Type B pancreatic cell (in vitro differentiated cells): ENCODE measurements at regions not wholly inside any gene's neighbourhood (a gene's known extent, or its start where the extent isn't known, plus 50 kb on each side); places are given as distances from the start of the nearest gene placed in this dataset.
A peak's percentile ranks its signal among the peaks of the same experiment; 100 is the strongest.

Source experiments
- DNase-seq: peaks from one replicate; pipeline ENCODE4 v3.0.0; 2021; ENCODE audit warnings: mixed read lengths; ENCODE audit not compliant: unreplicated experiment; ENCODE audit errors: extremely low spot score
- H3K27ac Mint-ChIP-seq: 2 replicates; pipeline ENCODE4 v1.8.0; 2021; ENCODE audit warnings: mild to moderate bottlenecking, mixed read lengths
- H3K27me3 Mint-ChIP-seq: 2 replicates; pipeline ENCODE4 v1.8.0; 2021; ENCODE audit warnings: mixed read lengths
- H3K36me3 Mint-ChIP-seq: 2 replicates; pipeline ENCODE4 v1.8.0; 2021; ENCODE audit warnings: mixed read lengths
- H3K4me1 Mint-ChIP-seq: one replicate; pipeline ENCODE4 v1.8.0; 2021; ENCODE audit warnings: mixed read lengths; ENCODE audit not compliant: unreplicated experiment
- H3K4me3 Mint-ChIP-seq: 2 replicates; pipeline ENCODE4 v1.8.0; 2021; ENCODE audit warnings: mild to moderate bottlenecking, mixed read lengths
- H3K9me3 Mint-ChIP-seq: 2 replicates; pipeline ENCODE4 v1.8.0; 2021; ENCODE audit warnings: mixed read lengths
- CTCF ChIP-seq: fragments of 200-600 bp; sonication (generic); conservative IDR thresholded peaks from 2 replicates; pipeline ENCODE4 v1.5.0; 2021; ENCODE audit warnings: antibody characterized with exemption, mild to moderate bottlenecking

- no peak for DNase-seq
- H3K27me3 Mint-ChIP-seq, result no peaks in the 10 kb centered on the region
- no peak for TF ChIP-seq CTCF
- H3K4me3 Mint-ChIP-seq, result peak overlapping the region; percentile 4
- H3K27ac Mint-ChIP-seq, result peak overlapping the region; percentile 79
- H3K4me1 Mint-ChIP-seq, result peaks cover 27% of the 10 kb centered on the region
- H3K36me3 Mint-ChIP-seq, result peaks cover 38% of the 10 kb centered on the region
- H3K9me3 Mint-ChIP-seq, result peaks cover 12% of the 10 kb centered on the region
These were observed 65.7 kb downstream of the C9orf152 start for GRCh38 chr9:110142253-110142652.

DNA sequence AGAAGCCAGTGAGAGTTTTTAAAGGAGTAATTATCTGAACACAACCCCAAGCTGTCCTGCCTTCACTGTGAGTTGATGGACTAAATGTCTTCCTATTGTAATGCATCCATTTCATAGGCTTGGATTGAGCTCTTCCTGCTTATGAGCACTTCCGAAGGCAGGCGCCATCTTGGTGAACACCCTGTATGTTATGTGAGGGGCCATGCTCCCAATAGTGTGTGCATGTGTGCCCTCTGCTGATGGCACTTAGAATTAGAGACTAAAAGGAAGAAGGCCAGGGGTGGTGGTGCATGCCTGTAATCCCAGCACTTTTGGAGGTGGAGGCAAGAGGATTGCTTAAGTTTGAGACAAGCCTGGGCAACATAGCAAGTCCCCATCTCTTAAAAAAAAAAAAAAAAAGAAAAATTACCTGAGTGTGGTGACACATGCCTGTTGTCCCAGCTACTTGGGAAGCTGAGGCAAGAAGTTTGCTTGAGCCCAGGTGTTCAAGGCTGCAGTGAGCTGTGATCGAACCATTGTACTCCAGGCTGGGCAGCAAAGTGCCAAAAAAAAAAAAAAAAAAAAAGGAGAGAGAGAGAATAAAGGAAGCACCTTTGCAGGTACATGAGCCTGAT, 65.0 kb downstream of the C9orf152 start:
- Mint-ChIP-seq H3K4me3 (no peak overlapping the region), H3K9me3 (peaks cover 12% of the 10 kb centered on the region), H3K4me1 (peaks cover 32% of the 10 kb centered on the region), H3K27ac (peak overlapping the region; percentile 79), H3K36me3 (peaks cover 34% of the 10 kb centered on the region), H3K27me3 (no peaks in the 10 kb centered on the region)
- DNase-seq, result no peak
- peak; percentile 30 for TF ChIP-seq CTCF

- Mint-ChIP-seq H3K4me1 (peaks cover 37% of the 10 kb centered on the region), H3K36me3 (peaks cover 34% of the 10 kb centered on the region), H3K4me3 (no peak overlapping the region), H3K27ac (peak overlapping the region; percentile 21), H3K9me3 (peaks cover 12% of the 10 kb centered on the region), H3K27me3 (no peaks in the 10 kb centered on the region)
- TF ChIP-seq CTCF, result no peak
- no peak for DNase-seq
These were observed 64.5 kb downstream of the C9orf152 start for GRCh38 chr9:110143485-110143884.

DNA sequence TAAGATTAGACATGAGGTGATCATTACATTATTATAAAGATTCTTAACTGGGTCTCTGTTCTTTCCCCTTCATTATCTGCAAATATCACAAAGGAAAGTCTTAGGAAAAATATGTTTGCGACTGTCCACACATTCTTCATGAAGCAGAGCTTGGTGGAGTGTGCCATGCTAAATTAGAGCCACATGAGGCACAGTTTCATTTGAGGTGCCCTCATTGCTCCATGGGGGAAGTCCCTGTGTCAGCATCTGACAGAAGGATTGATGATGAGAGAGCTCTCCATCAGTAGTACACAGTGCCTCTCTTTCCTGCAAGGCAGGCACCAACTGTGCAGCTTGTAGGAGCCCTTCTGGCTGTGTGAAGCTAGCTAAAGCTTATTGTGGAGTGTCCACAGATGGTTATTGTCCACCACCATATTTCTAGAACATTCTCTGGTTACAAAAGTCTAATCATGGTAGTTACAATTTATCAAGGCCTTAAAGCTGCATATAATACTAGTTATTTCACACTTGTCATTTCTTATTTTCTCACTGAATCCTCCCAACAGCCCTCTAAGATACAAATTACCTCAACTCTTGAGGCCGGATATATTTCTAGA, 63.9 kb downstream of the C9orf152 start:
- TF ChIP-seq CTCF, result no peak
- Mint-ChIP-seq H3K9me3 (peaks cover 9% of the 10 kb centered on the region), H3K4me3 (no peak overlapping the region), H3K36me3 (peaks cover 33% of the 10 kb centered on the region), H3K27ac (peak overlapping the region; percentile 21), H3K4me1 (peaks cover 42% of the 10 kb centered on the region), H3K27me3 (no peaks in the 10 kb centered on the region)
- DNase-seq, result no peak

DNA sequence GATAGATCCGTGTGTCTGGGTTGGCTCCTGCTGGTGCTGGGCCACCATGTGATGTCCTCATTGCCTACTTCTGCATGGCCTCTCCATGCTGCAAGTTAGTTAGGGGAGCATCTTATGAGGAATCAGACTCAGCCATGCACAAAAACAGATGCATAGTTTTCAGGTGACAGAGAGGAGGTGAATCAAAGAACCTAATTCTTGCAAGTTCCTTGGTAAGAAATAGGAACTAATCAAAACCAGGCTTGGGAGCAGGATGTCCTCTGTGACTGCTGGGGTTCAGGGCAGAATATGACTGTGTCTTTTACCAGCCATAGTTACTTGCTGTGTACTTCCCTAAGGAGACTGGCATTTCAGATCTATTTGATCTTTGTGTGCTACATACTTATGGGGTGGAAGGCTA, 61.6 kb downstream of the C9orf152 start:
- TF ChIP-seq CTCF, result no peak
- H3K27ac Mint-ChIP-seq, result no peak overlapping the region

More for the DNA sequence above, 61.6 kb downstream of the C9orf152 start:
- H3K4me1 Mint-ChIP-seq, result peaks cover 41% of the 10 kb centered on the region
- H3K36me3 Mint-ChIP-seq, result peaks cover 24% of the 10 kb centered on the region
- DNase-seq, result no peak
- no peak overlapping the region for H3K4me3 Mint-ChIP-seq
- H3K9me3 Mint-ChIP-seq, result peaks cover 16% of the 10 kb centered on the region
- H3K27me3 Mint-ChIP-seq, result no peaks in the 10 kb centered on the region
